IPS-11a (cell line): ENCODE measurements at regions not wholly inside any gene's neighbourhood (a gene's known extent, or its start where the extent isn't known, plus 50 kb on each side); places are given as distances from the start of the nearest gene placed in this dataset.
"Not testable (repeated sequence)": the region's sequence is repeated elsewhere in the genome, so short reads cannot be mapped to it uniquely, and the experiment has no call there.

Source experiments
- H3K4me3 ChIP-seq: one replicate; pipeline ENCODE4 v1.5.1; 2013; ENCODE audit warnings: low read depth, low read length, control low read depth

GRCh38 chr6:27807441-27808241 lies 104.6 kb downstream of the OR2B2 start:
- peak overlapping the region; percentile 72 for H3K4me3 ChIP-seq

- peak overlapping the region; percentile 72 for H3K4me3 ChIP-seq
Observed at GRCh38 chr6:27806981-27807440, 105.2 kb downstream of the OR2B2 start.

- no peak overlapping the region for H3K4me3 ChIP-seq
Observed at GRCh38 chr6:27805347-27805746, 106.8 kb downstream of the OR2B2 start.

- no peak overlapping the region for H3K4me3 ChIP-seq
Observed at GRCh38 chr6:27804851-27805250, 107.3 kb downstream of the OR2B2 start.

GRCh38 chr6:27800731-27801373 lies 111.3 kb downstream of the OR2B2 start:
- no peak overlapping the region for H3K4me3 ChIP-seq

- H3K4me3 ChIP-seq, result no peak overlapping the region
Observed at GRCh38 chr6:27797960-27798359, 114.2 kb downstream of the OR2B2 start.

GRCh38 chr6:27796736-27797481 lies 115.3 kb downstream of the OR2B2 start:
- not testable (repeated sequence) for H3K4me3 ChIP-seq

- H3K4me3 ChIP-seq, result no peak overlapping the region
Observed at GRCh38 chr6:27795697-27796494, 116.3 kb downstream of the OR2B2 start.

GRCh38 chr6:27791182-27791943 lies 120.8 kb downstream of the OR2B2 start:
- peak overlapping the region; percentile 65 for H3K4me3 ChIP-seq

GRCh38 chr6:27788376-27788775 lies 123.8 kb downstream of the OR2B2 start:
- H3K4me3 ChIP-seq, result not testable (repeated sequence)

GRCh38 chr6:27786048-27786447 lies 126.1 kb downstream of the OR2B2 start:
- H3K4me3 ChIP-seq, result no peak overlapping the region

- no peak overlapping the region for H3K4me3 ChIP-seq
Observed at GRCh38 chr6:27785294-27785693, 126.9 kb downstream of the OR2B2 start.

- H3K4me3 ChIP-seq, result no peak overlapping the region
Observed at GRCh38 chr6:27782748-27783147, 129.4 kb downstream of the OR2B2 start.

GRCh38 chr6:27778625-27779417 lies 133.4 kb downstream of the OR2B2 start:
- no peak overlapping the region for H3K4me3 ChIP-seq

GRCh38 chr6:27777614-27778355 lies 134.4 kb downstream of the OR2B2 start:
- peak overlapping the region; percentile 24 for H3K4me3 ChIP-seq

GRCh38 chr6:27777126-27777525 lies 135.1 kb downstream of the OR2B2 start:
- peak overlapping the region; percentile 24 for H3K4me3 ChIP-seq

GRCh38 chr6:27776504-27776903 lies 135.7 kb downstream of the OR2B2 start:
- H3K4me3 ChIP-seq, result no peak overlapping the region

GRCh38 chr6:27775796-27776184 lies 136.4 kb downstream of the OR2B2 start:
- no peak overlapping the region for H3K4me3 ChIP-seq
